GM12872 (cell line): ENCODE measurements at regions not wholly inside any gene's neighbourhood (a gene's known extent, or its start where the extent isn't known, plus 50 kb on each side); places are given as distances from the start of the nearest gene placed in this dataset.

ENCODE experiments used
- TF ChIP-seq, protein P1 (sequence below): IDR thresholded peaks from 3 replicates; pipeline ENCODE4 v1.5.1; 2011; ENCODE audit warnings: low read depth, mild to moderate bottlenecking, low read length, moderate library complexity; ENCODE audit not compliant: insufficient read depth

DNA sequence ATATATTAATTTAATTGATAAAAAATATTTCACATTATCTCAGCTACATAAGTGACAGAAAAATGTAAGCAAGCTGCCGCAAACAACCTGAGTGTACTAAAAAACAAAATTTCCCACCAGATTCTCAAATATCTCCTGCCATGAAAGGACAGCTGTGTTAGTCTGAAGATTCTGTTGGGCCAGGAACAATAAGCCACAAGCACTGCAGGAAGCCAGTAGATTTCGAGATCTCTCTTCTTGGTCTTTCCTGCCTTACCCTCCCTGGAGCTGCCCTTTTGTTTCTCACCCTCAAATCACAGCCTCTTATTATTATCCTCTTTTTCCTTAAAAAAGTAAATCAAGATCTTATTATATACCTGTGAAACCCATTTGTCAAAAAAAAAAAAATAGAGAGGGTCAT, 165.6 kb downstream of the EFNB2 start:
- TF ChIP-seq, protein P1, sequence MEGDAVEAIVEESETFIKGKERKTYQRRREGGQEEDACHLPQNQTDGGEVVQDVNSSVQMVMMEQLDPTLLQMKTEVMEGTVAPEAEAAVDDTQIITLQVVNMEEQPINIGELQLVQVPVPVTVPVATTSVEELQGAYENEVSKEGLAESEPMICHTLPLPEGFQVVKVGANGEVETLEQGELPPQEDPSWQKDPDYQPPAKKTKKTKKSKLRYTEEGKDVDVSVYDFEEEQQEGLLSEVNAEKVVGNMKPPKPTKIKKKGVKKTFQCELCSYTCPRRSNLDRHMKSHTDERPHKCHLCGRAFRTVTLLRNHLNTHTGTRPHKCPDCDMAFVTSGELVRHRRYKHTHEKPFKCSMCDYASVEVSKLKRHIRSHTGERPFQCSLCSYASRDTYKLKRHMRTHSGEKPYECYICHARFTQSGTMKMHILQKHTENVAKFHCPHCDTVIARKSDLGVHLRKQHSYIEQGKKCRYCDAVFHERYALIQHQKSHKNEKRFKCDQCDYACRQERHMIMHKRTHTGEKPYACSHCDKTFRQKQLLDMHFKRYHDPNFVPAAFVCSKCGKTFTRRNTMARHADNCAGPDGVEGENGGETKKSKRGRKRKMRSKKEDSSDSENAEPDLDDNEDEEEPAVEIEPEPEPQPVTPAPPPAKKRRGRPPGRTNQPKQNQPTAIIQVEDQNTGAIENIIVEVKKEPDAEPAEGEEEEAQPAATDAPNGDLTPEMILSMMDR: no peak

DNA sequence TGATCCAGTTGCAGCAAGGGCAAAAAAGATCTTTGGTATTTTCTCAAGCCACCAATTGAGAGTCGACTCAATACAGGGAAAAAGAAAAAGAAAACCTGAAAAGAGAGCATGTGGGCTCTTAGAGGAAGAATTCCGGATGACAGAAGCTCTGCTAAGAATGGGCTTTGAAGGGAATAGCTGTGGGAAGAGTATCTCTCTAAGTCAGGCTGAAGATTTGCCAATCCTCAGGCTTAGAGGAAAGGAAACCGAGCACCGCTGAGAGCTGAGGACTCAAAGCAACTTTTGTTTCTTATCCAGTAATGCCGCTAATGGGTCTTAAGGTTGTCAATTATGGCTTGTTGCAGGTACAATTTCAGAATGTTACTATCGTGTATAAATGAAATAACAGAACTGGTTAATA, 166.4 kb downstream of the EFNB2 start:
- TF ChIP-seq, protein P1: no peak

GRCh38 chr13:106367361-106367971, 168.0 kb downstream of the EFNB2 start:
- TF ChIP-seq, protein P1: no peak

- TF ChIP-seq, protein P1: no peak
Measured at GRCh38 chr13:106362707-106363106, 172.8 kb downstream of the EFNB2 start.

DNA sequence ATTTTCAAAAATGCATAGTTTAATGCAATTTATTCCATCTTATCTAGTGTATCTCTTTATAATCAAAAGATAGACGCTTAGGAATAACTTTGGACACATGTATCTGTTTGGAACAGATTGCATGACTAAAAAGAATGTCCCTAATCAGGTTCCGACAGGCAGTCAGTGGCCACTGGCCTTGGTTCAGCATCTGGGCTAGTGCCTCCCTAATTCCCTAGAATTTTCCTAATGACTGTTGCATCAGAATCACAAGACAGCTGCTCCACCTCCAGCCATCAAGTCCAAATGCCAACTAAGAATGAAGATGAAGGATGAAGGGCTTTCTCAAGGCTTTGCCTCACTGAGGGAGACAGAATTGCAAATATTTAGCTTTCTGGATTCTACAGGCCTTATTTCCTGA, 173.8 kb downstream of the EFNB2 start:
- TF ChIP-seq, protein P1: no peak

DNA sequence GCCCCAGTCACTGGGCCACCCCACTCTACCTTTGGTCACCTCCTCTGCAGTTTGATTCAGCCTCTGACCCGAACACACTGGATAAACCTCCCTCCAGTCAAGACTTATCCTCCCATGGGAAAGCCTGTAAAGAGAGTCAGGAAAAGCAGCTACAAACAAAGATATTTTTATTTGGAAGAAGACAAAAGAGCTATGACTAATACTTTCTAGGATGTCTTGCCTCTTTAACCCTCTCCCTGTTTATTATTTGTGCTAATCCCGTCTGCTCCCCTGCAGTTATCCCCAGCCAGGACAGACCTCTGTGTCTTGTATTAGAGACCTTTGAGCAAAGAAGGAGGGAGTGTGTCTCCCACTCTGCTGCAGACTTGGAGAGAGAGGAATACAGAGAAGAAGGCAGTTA, 178.3 kb downstream of the EFNB2 start:
- TF ChIP-seq, protein P1: no peak

DNA sequence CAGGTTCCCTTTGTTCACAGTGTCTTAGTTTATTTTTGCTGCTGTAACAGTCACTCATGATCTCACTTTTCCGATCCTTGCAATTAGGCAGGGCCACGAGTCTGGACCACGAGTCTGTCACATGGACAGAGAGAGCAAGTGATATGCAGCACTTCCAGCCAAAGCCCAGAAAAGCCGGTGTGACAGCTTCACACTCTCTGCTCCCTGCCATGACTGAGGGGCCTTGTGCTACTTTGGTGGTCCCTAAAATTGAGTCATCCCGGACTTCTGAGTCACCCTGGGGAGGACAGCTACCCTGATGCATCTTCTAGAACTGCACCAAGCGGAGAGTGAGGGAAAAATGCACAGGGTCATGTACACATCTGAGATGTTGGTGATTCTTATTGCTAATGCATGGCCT, 179.6 kb downstream of the EFNB2 start:
- TF ChIP-seq, protein P1: no peak
